ENCODE measurements at regions not wholly inside any gene's neighbourhood (a gene's known extent, or its start where the extent isn't known, plus 50 kb on each side); places are given as distances from the start of the nearest gene placed in this dataset.

DNA sequence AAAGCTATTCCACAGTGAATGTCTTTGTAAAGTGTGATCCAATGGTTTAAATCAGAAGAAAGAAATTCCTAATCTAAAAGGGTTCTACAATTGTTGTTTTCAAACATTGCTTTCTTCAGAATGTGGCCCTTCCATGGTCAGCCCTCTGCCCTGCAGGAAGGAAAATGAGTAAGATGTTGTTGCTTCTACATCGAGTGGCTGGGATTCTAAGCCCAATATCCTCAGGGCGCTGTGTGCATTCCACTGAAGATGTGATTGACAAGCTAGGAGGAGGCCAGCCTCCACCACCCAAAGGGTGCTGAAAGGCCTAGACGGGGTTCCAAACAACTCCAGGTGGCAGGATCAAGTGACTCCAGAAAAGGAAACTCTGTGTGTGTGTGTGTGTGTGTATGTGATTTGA lies 316.9 kb upstream of the TSHZ3 start:
- peak overlapping the region; percentile 5 for H2AFZ ChIP-seq (replicated peaks; ENCODE audit: low read length, poor library complexity)
- TF ChIP-seq POLR2A (IDR thresholded peaks at IDR 0.05; ENCODE audit: low read depth, low read length), result no peak
- TF ChIP-seq BHLHE40 (IDR thresholded peaks at IDR 0.05; ENCODE audit: low read depth, low read length), result no peak
- no peak for TF ChIP-seq CEBPB (IDR thresholded peaks at IDR 0.05; ENCODE audit: low read depth, low read length)
- no peak for TF ChIP-seq CHD1 (IDR thresholded peaks at IDR 0.05; ENCODE audit: low read depth, low read length)
- no peak for TF ChIP-seq MAZ (IDR thresholded peaks at IDR 0.05; ENCODE audit: borderline replicate concordance, low read depth, low read length)
- no peak for TF ChIP-seq NFE2L2 (IDR thresholded peaks at IDR 0.05; ENCODE audit: low read depth, low read length)
- TF ChIP-seq SMC3 (IDR thresholded peaks at IDR 0.05; ENCODE audit: low read depth, low read length), result no peak
- no peak for TF ChIP-seq FOS (IDR thresholded peaks at IDR 0.05; ENCODE audit: low read depth, low read length)
- TF ChIP-seq, protein P1, sequence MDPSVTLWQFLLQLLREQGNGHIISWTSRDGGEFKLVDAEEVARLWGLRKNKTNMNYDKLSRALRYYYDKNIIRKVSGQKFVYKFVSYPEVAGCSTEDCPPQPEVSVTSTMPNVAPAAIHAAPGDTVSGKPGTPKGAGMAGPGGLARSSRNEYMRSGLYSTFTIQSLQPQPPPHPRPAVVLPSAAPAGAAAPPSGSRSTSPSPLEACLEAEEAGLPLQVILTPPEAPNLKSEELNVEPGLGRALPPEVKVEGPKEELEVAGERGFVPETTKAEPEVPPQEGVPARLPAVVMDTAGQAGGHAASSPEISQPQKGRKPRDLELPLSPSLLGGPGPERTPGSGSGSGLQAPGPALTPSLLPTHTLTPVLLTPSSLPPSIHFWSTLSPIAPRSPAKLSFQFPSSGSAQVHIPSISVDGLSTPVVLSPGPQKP (IDR thresholded peaks at IDR 0.05; ENCODE audit: borderline replicate concordance, low read depth, low read length), result no peak
- TF ChIP-seq, protein P2, sequence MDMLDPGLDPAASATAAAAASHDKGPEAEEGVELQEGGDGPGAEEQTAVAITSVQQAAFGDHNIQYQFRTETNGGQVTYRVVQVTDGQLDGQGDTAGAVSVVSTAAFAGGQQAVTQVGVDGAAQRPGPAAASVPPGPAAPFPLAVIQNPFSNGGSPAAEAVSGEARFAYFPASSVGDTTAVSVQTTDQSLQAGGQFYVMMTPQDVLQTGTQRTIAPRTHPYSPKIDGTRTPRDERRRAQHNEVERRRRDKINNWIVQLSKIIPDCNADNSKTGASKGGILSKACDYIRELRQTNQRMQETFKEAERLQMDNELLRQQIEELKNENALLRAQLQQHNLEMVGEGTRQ (IDR thresholded peaks at IDR 0.05; ENCODE audit: low read depth, low read length), result no peak
- no peak for TF ChIP-seq RFX5 (IDR thresholded peaks at IDR 0.05; ENCODE audit: low read depth, low read length)
- TF ChIP-seq, protein P3, sequence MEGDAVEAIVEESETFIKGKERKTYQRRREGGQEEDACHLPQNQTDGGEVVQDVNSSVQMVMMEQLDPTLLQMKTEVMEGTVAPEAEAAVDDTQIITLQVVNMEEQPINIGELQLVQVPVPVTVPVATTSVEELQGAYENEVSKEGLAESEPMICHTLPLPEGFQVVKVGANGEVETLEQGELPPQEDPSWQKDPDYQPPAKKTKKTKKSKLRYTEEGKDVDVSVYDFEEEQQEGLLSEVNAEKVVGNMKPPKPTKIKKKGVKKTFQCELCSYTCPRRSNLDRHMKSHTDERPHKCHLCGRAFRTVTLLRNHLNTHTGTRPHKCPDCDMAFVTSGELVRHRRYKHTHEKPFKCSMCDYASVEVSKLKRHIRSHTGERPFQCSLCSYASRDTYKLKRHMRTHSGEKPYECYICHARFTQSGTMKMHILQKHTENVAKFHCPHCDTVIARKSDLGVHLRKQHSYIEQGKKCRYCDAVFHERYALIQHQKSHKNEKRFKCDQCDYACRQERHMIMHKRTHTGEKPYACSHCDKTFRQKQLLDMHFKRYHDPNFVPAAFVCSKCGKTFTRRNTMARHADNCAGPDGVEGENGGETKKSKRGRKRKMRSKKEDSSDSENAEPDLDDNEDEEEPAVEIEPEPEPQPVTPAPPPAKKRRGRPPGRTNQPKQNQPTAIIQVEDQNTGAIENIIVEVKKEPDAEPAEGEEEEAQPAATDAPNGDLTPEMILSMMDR (conservative IDR thresholded peaks at IDR 0.05; ENCODE audit: low read depth, low read length), result no peak
- no peak for TF ChIP-seq MXI1 (IDR thresholded peaks at IDR 0.05; ENCODE audit: borderline replicate concordance, low read depth, low read length)
- TF ChIP-seq MAFK (IDR thresholded peaks at IDR 0.05; ENCODE audit: low read depth, low read length), result no peak
- no peak for TF ChIP-seq RAD21 (IDR thresholded peaks at IDR 0.05; ENCODE audit: low read length)
- no peak for TF ChIP-seq RCOR1 (IDR thresholded peaks at IDR 0.05; ENCODE audit: insufficient replicate concordance, low read length)
- no peak overlapping the region for H3K9ac ChIP-seq (ENCODE audit: low read depth, low read length)
- intact Hi-C loops (cut with micrococcal nuclease) (no loop called here), dilution Hi-C loops (cut with HindIII; ENCODE audit: low sequenced_read_pairs, unreplicated experiment) (no loop called here), in situ Hi-C loops (cut with MboI; ENCODE audit: low sequenced_read_pairs) (no loop called here)
- 0 out of 2 replicates have a peak, but pooled peaks cover under 1% of the 10 kb centered on the region for H3K9me3 ChIP-seq (ENCODE audit: control insufficient read depth, insufficient read depth, low read length)
- H4K20me1 ChIP-seq (ENCODE audit: insufficient read depth, low read length), result no peaks in the 10 kb centered on the region
- H2AK9ac ChIP-seq (replicated peaks; ENCODE audit: low read depth, low read length, poor library complexity), result no peak overlapping the region
- BruUV-seq (replicated peaks), result no TSS peak
- H4K91ac ChIP-seq (ENCODE audit: insufficient read depth, low read depth, low read length), result no peak overlapping the region
- H2BK20ac ChIP-seq (ENCODE audit: low read depth, low read length), result no peak overlapping the region
- POLR2A ChIA-PET (ENCODE audit: unreplicated experiment), result no interaction called here
- no peaks in the 10 kb centered on the region for H3K79me1 ChIP-seq (ENCODE audit: low read depth in 1 of 2, low read length in 2 of 2)
- H3K4me3 ChIP-seq (ENCODE audit: insufficient read depth, low read depth, low read length), result no peak overlapping the region
- H3K9me1 ChIP-seq (ENCODE audit: insufficient read depth, low read length), result no peaks in the 10 kb centered on the region
- no peak overlapping the region for H3K4ac ChIP-seq (ENCODE audit: low read depth, low read length)
- H3K27ac ChIP-seq (ENCODE audit: insufficient read depth, low read length), result no peak overlapping the region
- no peak overlapping the region for H3K23ac ChIP-seq (ENCODE audit: low read depth, low read length)
- H2AK5ac ChIP-seq (ENCODE audit: low read depth, low read length), result no peak overlapping the region
- no peak overlapping the region for H3K14ac ChIP-seq (replicated peaks; ENCODE audit: low read depth, low read length)
- no peak overlapping the region for H3K56ac ChIP-seq (ENCODE audit: extremely low read depth, insufficient read depth, low read length)
- H3K27me3 ChIP-seq (ENCODE audit: control insufficient read depth, insufficient read depth, low read length), result no peaks in the 10 kb centered on the region
- H4K5ac ChIP-seq (ENCODE audit: low read depth, low read length), result no peak overlapping the region
- H4K8ac ChIP-seq (ENCODE audit: low read depth in 2 of 2, low read length in 2 of 2), result no peak overlapping the region
- no peak overlapping the region for H2BK5ac ChIP-seq (ENCODE audit: low read depth, low read length, poor library complexity, severe bottlenecking)
- no peaks in the 10 kb centered on the region; the same call in 1 of the 2 replicates for H3K4me1 ChIP-seq (ENCODE audit: control insufficient read depth, insufficient read depth, low read length)
- no peak overlapping the region for H3K4me2 ChIP-seq (ENCODE audit: low read depth, low read length)
- CTCF ChIA-PET, result interaction anchor here (0.5 kb wide), 1 partner anchor 1860 kb away, joined by 3 read pairs; no protein-coding TSS in a partner anchor
- WGBS, 2 experiments (ENCODE audit: extremely low coverage in 2 of 2, insufficient read length in 1 of 2), result no CpG with 5 or more reads among the region's 3 CpGs
- H2BK120ac ChIP-seq (ENCODE audit: low read depth, low read length), result no peak overlapping the region
- no peak overlapping the region for H2BK15ac ChIP-seq (ENCODE audit: low read depth, low read length)
- H3K36me3 ChIP-seq (ENCODE audit: control insufficient read depth, insufficient read depth, low read length), result no peaks in the 10 kb centered on the region
- H3K18ac ChIP-seq (ENCODE audit: low read depth, low read length), result no peak overlapping the region
- no peak for ATAC-seq (ENCODE audit: low read depth)
- DNase-seq, result no peak

Measured in IMR-90 (cell line).